IPS DF 4.7 (cell line): ENCODE measurements at regions not wholly inside any gene's neighbourhood (a gene's known extent, or its start where the extent isn't known, plus 50 kb on each side); places are given as distances from the start of the nearest gene placed in this dataset.
"Not testable (repeated sequence)": the region's sequence is repeated elsewhere in the genome, so short reads cannot be mapped to it uniquely, and the experiment has no call there.

Experiments used
- DNase-seq: peaks from one replicate; pipeline ENCODE4 v3.0.0-alpha.2; 2013; ENCODE audit warnings: low spot score; ENCODE audit errors: extremely low read depth

DNA sequence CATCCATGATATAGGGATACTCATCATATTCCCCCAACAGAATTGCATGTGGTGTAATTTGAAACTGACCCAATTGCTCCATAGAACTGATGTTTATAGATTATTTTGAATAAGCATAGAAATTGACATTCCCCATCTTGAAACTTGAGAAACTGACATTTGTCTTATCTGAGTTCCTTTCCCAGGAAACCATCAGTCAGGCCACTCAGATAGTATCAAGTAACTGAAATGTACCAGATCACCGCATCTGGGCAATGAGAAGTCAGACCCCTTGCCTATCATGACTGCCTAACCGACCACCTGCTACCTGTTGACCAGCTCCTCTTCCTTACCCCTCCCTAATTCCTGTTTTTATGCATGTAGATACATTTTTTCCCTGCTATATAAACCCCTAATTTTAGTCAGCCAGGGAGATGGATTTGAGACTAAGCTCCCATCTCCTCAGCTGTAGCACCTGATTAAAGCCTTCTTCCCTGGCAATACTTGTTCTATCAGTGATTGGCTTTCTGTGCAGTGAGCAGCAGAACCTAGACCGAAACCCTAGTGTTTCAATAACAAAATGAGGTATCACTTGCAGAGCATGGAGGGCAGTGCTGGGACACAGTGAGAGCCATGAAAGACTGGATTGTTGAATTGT is 274.5 kb downstream of the LPIN1 start:
- no peak for DNase-seq

DNA sequence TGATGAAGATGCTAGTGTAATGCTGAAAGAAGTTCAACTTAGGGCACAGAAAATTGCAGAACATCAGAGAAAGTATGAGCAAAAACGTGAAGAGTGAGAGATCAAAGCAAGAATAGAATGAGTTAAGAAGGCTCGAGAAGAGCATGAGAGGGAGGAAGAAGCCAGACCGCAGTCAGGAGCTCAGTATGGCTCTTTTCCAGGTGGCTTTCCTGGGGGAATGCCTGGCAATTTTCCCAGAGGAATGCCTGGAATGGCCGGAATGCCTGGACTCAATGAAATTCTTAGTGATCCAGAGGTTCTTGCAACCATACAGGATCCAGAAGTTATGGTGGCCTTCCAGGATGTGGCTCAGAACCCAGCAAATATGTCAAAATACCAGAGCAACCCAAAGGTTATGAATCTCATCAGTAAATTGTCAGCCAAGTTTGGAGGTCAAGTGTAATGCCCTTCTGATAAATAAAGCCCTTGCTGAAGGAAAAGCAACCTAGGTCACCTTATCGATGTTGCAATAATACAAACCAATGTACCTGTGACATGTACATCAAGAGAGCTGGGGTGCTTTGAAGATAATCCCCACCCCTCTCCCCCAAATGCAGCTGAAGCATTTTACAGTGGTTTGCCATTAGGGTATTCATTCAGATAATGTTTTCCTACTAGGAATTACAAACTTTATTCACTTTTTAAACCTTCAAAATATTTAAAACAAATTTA is 277.9 kb downstream of the LPIN1 start:
- DNase-seq = not testable (repeated sequence)

DNA sequence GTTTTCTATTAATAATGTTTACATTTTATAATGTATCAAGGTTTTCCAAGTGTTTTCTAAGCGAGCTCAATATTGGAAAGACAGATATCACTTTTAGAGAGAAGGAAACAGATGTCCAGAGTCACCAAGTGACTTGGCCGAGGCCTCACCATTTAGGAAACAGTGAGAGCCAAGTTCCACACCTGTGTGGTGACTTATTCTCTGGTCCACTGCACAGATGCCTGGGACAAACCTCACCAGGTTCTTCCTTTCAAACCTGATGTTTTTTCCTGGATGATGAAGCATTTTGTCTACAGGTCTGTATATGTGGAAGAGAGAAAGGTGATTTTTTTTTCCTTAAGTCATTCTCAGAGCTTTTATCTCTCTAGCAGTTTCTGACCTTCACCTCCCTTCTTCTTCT is 280.7 kb downstream of the LPIN1 start:
- DNase-seq = no peak

DNA sequence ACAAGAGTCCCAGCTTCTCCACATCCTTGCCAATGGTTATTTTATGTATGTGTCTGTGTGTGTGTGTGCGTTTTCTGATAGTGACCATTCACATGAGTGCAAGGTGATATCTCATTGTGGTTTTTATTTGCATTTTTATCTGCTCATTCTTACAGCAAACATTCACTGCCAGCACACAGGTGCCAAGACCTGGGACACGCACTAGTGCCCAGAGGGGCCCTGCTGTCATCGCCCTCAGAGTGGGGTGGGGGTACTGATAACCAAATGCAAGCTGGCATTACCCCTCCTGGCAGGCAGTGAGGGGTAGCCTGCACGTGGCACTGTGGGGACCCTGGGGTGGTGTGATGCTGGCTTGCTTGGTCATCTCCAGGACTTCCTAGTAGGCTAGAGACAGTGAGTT is 285.4 kb downstream of the LPIN1 start:
- no peak for DNase-seq

DNA sequence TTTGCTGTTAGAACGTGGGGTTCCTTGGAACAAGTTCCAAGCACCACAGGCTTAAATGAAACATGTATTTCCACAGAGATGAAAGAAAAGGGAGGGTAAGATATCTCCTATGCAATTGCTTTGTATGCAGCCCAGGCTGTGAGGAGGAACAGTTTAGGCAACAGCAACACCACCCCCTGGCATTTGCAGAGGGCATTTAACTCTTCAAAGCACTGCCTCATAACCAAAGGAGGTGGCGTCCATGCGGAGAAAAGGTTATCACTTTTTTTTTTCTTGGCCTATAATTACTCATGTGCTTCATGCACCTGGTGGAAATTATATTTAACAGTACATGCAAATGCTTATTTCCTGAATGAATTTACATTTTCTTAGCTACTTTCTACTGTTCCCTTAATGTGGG is 286.0 kb downstream of the LPIN1 start:
- no peak for DNase-seq

DNA sequence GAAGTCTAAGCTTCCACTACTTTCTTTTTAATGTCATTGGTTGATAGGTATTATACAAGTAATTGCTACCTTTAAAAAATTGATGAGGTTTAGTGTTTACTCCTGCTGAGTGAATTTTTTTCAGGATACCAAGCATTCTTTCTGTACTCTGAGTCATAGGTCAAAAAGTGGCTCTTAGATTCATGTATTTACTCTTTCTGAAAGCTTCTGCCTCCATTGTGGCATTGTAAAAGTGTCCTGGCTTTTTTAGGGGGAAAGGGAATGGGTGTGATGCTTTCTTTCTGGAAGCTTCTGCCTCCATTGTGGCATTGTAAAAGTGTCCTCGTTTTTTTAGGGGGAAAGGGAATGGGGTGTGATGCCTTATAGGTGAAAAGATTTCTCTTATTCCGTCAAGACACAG is 286.5 kb downstream of the LPIN1 start:
- DNase-seq = no peak

DNA sequence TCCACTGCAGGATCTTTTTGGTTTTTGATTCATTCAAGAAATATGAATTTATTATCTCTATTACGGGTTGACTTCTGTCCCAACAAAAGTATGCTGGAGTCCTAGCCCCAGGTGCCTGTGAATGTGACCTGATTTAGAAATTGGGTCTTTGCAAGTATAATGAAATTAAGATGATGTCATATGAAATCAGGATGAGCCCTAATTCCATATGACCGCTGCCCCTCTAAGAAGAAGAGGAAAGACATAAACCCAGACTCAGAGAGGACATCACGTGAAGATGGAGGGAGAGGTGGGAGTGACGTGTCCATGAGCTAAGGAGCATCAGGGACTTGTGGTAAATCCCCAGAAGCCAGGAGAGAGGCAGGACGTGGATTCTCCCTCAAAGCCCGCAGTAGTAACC is 287.1 kb downstream of the LPIN1 start:
- DNase-seq = no peak

DNA sequence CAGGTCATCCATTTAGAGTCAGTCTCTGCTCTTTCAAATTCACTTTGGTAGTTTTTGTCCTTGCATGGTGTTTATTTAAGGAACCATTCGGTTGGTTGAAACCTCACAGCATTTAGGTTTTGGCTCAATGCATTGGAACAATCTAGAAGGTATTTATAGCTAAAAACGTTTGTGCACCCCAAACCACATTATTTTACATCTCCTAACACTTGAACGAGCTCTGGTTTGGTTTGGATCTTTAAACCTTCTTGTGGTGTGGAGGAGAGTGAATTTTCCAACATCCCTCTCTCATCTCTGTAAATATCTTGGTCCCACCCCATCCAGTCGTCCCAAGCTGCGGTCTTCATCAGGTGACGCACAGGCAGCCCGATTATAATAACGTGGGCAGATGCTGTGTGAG is 287.9 kb downstream of the LPIN1 start:
- no peak for DNase-seq

DNA sequence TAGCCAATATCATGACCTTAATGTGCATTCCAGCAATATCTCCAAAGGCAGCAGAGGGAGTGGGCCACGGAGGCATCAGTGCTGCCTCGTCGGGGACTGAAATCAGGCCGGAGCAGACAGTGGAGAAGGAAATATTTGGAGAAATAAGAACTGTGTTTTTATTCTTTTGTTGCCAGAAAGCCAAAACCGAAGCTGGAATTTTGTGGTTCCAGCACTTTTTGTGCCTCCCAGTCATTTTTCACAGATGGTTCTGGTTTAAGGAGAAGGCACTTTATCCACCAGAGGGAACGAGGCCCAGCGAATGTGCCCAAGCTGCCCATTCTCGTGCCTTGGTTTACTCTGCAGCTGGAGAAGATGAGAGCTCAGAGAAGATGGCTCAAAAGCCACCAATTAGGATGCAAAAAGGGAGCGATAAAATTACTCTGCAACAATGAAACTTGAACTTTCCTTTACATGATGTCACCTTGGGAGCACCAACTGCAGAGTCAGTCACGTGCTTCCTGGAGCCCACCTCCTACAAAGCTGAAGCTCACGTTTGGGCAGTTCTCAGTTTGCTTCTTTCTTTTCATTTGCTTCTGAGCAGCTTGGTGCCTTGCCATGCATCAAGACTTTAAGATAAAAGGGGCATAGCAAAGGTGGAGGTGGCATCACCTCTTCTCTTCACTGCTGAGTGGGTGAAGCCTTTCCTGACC is 288.7 kb downstream of the LPIN1 start:
- DNase-seq = no peak

DNA sequence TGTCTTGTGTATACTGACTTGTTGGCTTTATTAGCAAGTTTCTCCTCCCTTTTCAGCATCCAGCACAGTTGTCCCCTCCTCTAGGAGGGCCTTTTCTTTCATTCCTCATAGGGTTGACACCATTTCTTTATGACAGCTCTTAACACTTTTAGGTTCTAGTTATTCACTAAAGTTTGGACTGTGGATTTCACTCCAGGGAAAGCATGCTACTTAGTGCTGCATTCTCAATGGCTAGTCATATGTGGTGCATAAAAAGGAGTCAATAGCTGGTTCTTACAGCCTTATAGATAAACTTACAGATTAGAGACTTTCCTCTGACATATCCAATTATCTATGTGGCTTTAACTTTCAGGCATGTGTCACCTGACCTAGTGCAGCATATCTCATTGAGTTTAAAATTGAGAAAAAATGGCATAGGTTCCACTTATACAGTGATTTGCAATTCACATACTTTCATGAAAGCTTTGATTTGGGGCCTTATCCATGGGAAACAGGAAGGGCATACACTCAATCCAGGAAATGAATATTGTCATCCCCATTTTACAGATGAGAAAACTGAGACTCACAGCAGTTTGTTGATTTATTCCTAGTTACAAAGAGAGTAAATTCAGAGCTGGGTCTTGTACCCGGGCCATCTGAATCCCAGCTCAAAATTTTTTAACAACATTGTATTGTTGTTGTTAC is 289.7 kb downstream of the LPIN1 start:
- DNase-seq = no peak

DNA sequence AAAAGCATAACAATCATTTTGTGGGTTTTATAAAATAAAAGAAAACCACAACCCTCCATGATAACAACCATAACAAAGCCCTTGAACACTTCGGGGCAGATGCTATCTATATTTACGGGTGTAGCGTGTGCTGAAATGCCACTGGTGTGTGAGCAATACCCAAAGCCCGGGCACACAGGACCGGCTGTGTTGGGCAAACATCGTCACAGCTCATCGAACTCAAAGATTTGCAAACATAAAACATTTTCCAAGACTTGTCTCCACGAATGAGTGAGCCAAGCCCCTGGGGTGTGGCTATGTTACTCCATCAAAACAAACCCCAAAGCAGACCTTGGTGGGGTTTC is 290.2 kb downstream of the LPIN1 start:
- DNase-seq = no peak

DNA sequence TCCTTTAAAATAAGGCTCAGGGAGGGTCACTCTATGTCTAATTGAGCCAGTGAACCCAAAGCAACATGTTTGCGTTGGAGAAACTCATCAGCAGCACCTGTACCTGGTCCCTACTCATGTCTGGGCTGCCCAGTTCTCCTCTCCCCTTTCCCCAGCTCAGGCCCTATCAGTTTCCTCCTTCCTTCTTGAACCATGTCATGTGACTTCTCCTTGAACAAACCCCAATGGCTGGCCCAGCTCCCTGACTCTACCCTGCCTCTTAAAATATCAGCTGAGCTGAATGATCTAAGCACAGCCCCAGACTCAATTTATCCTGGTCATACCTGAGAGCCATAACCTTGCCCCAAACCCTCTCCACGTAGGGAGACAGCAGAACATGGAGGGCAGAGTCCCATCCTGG is 290.9 kb downstream of the LPIN1 start:
- DNase-seq = no peak

DNA sequence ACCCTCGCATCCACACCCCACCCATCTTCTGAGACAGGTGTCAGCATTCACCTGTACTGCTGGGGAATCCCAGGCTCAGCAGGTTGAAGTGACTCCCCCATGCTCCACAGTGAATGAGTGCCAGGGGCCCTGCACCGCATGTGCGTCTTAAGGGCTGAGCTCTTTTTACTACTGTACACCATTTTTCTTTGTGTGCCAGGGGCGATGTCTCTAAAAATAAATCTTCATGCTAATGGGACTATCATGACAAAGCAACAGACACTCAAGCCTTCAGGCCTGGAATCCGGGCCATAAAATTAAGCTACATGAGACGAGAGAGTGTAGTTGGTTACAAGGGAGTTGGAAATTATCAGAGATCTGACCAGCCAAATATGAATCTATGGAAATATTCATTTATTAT is 294.8 kb downstream of the LPIN1 start:
- DNase-seq = no peak

DNA sequence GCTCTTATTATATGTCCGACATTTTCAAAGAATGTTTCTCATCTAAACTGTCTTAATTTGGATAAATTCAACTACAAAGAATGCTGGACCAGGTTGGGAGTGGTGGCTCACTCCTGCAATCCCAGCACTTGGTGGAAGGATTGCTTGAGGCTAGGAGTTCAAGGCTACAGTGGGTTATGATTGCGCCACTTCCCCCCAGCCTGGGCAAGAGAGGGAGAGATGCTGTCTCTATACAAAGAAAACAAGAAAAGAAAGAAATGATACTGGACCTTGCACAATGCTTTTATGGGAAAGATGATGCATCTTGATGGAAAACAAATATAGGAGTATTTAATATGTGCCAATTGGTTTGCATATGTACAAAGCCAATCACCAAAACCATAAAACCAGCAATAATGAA is 296.7 kb downstream of the LPIN1 start:
- no peak for DNase-seq

DNA sequence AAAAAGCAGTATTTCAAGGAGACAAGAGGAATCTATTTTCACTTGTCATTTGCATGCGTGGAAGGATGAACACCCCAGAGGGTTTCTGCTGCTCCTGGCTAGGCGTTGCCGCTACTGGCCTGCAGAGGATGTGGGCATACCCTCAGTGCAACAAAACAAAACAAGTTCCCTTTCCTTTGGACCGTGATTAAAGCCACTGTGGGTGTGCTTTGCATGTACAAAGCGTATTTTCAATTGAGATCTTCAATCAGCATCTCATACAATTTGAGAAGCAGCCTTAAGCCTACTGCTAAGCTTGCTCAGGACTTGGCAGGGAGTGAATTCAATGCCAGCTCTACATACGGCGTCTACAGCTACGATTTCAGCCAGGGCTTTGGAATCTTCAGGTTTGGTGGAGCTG is 298.4 kb downstream of the LPIN1 start:
- no peak for DNase-seq

DNA sequence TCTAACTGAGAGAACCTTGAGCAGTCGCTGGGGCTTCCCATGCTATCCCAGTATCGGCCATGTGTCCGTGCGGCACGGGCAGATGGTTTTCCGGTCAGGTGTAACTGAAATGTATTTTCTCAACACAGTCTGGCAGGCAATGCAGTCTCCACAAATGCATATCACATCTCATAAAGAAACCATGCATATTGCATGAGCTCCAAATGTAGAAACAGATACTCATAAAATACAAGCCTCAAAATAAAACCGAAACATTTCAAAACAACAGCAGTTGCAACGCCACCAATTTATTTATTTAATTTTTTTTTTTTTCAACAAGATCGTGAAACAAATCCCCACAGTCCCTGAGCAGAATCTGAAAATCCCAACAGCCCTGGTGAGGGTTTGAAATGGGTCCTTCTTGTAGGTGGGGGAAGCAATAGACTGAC is 299.4 kb downstream of the LPIN1 start:
- no peak for DNase-seq

DNA sequence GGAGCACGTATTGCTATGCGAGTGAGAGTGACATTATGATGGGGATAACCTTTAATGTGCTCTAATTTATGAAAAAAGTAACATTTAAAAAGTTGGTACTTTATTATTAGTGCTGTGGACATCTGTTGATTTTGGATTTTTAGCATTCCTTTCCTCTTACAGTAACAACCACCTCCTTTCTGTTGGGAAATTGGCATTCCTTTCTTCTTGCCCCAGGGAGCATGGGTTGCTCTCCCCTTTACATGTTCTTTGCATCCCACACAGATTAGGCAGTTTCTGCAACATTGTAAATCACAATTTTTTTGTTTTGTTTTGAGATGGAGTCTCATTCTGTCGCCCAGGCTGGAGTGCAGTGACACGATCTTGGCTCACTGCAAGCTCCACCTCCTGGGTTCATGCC is 300.2 kb downstream of the LPIN1 start:
- no peak for DNase-seq

DNA sequence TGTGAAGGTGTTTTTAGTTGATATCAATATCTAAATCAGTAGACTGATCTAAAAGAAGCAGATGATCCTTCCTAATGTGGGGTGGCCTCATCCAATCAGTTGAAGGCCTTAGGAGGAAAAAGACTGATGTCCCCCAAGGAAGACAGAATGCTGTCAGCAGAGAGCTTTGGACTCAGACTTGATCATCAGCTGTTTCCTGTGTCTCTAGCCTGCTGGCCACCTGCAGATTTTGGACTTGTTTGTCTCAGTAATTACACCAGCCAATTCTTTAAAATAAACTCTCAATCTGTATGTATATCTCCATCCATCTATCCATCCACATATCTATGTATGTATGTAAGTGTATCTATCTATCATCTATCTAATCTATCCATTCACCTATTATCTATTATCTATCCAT is 301.3 kb downstream of the LPIN1 start:
- DNase-seq = no peak

DNA sequence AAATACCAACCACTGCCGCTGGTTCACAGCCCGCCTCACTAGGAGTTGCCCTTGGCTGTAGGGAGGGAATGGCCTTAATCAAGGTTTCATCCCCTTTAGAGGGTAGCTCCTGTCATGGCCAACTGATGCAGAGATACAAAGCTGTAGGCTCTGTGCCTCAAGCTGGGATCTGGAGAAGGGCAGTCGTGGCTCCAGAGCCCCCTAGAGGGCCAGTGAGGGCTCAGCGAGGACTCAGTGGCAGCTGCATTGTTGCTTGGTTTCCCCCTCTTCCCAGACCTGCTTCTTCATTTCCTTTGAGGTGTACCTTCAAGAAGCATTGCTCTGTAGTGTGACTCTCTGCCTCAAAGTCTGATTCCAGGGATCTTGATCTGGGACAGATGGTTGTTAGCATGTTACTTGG is 302.1 kb downstream of the LPIN1 start:
- no peak for DNase-seq

DNA sequence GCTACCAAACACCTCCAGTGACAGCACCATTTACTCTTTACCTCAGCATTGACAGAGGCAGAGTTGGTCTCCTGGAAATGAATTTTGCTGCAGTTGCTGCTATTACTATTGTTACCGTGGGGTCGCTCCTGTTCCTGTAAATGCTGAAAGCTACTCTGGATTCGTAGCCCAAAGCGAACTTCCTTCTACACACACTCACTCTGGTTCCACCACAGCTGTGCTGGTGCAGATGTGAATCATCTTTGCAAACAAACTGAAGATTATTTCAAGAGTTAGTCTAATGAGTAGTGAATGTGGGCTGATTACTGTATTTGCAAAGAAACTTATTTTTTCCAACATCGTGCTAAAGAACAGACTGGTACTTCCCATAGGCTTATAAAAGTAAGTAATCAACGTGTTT is 304.0 kb downstream of the LPIN1 start:
- DNase-seq = no peak

DNA sequence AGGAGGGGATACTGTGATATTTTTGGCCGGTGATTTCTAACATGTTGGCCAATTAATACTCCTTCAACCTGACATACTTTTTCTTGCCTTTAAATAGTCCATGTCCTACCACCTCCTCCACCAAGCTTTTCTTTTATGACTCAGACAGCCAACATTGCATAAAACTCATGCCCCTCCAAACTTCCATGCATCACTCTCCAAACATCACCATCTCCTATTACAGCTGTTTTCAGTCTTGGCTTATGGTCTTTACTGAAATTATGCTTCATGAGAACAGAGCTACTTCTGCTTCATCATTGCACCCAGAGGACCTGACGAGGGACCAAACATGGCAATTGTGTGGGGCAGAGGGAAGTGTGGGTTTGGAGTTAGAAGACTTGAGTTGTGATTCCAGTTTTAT is 305.4 kb downstream of the LPIN1 start:
- DNase-seq = no peak

DNA sequence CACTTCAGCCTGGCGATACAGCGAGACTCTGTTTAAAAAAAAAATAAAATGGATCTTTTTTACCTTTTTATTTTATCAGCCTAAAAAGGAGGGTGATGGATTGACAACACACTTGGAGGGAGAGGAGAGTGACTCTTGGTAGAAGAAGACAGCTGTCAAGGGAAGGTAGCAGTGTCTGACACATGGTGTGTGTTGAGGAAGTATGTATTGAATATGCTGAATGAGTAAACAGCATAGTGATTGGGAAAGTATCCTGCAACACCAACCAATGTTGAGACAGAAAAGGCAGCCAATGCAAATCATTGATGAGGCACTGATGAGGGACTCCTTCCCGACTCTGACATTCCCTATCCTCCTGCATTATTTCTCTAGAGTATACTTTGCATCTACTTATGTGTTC is 306.4 kb downstream of the LPIN1 start:
- no peak for DNase-seq
